Astrocyte (in vitro differentiated cells and primary cell): ENCODE measurements at regions not wholly inside any gene's neighbourhood (a gene's known extent, or its start where the extent isn't known, plus 50 kb on each side); places are given as distances from the start of the nearest gene placed in this dataset.

Experiments
- CTCF ChIP-seq: IDR thresholded peaks from 2 replicates; pipeline ENCODE4 v1.5.1; 2011; ENCODE audit warnings: low read depth, mild to moderate bottlenecking, inconsistent platforms, low read length, moderate library complexity; ENCODE audit not compliant: insufficient read depth
- EZH2 ChIP-seq: IDR thresholded peaks from 2 replicates; pipeline ENCODE4 v1.6.1; 2012; ENCODE audit warnings: mild to moderate bottlenecking, low read length, inconsistent platforms; ENCODE audit not compliant: insufficient read depth

GRCh38 chr12:126196263-126196662, 1131.0 kb downstream of the AACS start:
- no peak for TF ChIP-seq EZH2
- TF ChIP-seq CTCF = no peak
